ENCODE measurements at regions not wholly inside any gene's neighbourhood (a gene's known extent, or its start where the extent isn't known, plus 50 kb on each side); places are given as distances from the start of the nearest gene placed in this dataset.

DNA sequence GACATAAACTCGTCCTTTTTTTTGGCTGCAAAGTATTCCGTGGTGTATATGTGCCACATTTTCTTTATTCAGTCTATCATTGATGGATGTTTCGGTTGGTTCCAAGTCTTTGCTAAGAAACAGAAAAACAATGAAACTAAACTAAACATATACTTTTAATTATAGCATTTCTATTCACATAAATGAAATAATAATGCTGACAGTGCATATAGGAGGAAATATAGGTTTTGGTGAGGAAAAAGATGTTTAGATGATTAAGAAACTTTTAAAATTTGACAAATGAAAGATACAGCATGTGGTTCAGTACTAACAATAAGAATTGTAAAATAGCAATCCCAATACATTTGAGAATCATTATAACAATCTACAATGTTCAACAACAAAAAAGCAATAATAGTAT, 1094.5 kb upstream of the CDH6 start:
- ATAC-seq: no peak
- no peak for TF ChIP-seq ZC3H10 (CRISPR knock-in tag; IDR thresholded peaks at IDR 0.05)
- TF ChIP-seq ARNTL (CRISPR knock-in tag; IDR thresholded peaks at IDR 0.05; ENCODE audit: borderline replicate concordance, low read depth): no peak
- no peak for TF ChIP-seq CSDC2 (CRISPR knock-in tag; IDR thresholded peaks at IDR 0.05)
- TF ChIP-seq PPARA (CRISPR knock-in tag; IDR thresholded peaks at IDR 0.05; ENCODE audit: borderline replicate concordance): no peak

GRCh38 chr5:30092548-30092947, 1100.9 kb upstream of the CDH6 start:
- TF ChIP-seq BACH2 (CRISPR knock-in tag; IDR thresholded peaks at IDR 0.05; ENCODE audit: borderline replicate concordance) (no peak), ZNF565 (CRISPR knock-in tag; conservative IDR thresholded peaks at IDR 0.05; ENCODE audit: low read depth) (no peak), SNAI2 (CRISPR knock-in tag; IDR thresholded peaks at IDR 0.05) (no peak), CREB5 (CRISPR knock-in tag; IDR thresholded peaks at IDR 0.05; ENCODE audit: low read depth) (no peak), TSHZ2 (CRISPR knock-in tag; IDR thresholded peaks at IDR 0.05) (no peak), ZFP3 (CRISPR knock-in tag; IDR thresholded peaks at IDR 0.05) (no peak), ZNF8 (CRISPR knock-in tag; IDR thresholded peaks at IDR 0.05) (no peak), PPARA (CRISPR knock-in tag; IDR thresholded peaks at IDR 0.05; ENCODE audit: borderline replicate concordance) (no peak), OSR1 (CRISPR knock-in tag; IDR thresholded peaks at IDR 0.05) (no peak), CSDC2 (CRISPR knock-in tag; IDR thresholded peaks at IDR 0.05) (no peak), ARNTL (CRISPR knock-in tag; IDR thresholded peaks at IDR 0.05; ENCODE audit: borderline replicate concordance, low read depth) (no peak)
- TF ChIP-seq, protein P1, sequence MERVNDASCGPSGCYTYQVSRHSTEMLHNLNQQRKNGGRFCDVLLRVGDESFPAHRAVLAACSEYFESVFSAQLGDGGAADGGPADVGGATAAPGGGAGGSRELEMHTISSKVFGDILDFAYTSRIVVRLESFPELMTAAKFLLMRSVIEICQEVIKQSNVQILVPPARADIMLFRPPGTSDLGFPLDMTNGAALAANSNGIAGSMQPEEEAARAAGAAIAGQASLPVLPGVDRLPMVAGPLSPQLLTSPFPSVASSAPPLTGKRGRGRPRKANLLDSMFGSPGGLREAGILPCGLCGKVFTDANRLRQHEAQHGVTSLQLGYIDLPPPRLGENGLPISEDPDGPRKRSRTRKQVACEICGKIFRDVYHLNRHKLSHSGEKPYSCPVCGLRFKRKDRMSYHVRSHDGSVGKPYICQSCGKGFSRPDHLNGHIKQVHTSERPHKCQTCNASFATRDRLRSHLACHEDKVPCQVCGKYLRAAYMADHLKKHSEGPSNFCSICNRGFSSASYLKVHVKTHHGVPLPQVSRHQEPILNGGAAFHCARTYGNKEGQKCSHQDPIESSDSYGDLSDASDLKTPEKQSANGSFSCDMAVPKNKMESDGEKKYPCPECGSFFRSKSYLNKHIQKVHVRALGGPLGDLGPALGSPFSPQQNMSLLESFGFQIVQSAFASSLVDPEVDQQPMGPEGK (CRISPR knock-in tag; IDR thresholded peaks at IDR 0.05; ENCODE audit: borderline replicate concordance): no peak
- TF ChIP-seq, protein P2, sequence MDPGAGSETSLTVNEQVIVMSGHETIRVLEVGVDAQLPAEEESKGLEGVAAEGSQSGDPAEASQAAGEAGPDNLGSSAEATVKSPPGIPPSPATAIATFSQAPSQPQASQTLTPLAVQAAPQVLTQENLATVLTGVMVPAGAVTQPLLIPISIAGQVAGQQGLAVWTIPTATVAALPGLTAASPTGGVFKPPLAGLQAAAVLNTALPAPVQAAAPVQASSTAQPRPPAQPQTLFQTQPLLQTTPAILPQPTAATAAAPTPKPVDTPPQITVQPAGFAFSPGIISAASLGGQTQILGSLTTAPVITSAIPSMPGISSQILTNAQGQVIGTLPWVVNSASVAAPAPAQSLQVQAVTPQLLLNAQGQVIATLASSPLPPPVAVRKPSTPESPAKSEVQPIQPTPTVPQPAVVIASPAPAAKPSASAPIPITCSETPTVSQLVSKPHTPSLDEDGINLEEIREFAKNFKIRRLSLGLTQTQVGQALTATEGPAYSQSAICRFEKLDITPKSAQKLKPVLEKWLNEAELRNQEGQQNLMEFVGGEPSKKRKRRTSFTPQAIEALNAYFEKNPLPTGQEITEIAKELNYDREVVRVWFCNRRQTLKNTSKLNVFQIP (CRISPR knock-in tag; IDR thresholded peaks at IDR 0.05; ENCODE audit: borderline replicate concordance, low read depth): no peak
- ATAC-seq: no peak

- ATAC-seq: no peak
- TF ChIP-seq ARNTL (CRISPR knock-in tag; IDR thresholded peaks at IDR 0.05; ENCODE audit: borderline replicate concordance, low read depth): no peak
- TF ChIP-seq, protein P2 (CRISPR knock-in tag; IDR thresholded peaks at IDR 0.05; ENCODE audit: borderline replicate concordance, low read depth): no peak
- no peak for TF ChIP-seq TCF4 (CRISPR knock-in tag; IDR thresholded peaks at IDR 0.05; ENCODE audit: borderline replicate concordance)
- no peak for TF ChIP-seq CREB5 (CRISPR knock-in tag; IDR thresholded peaks at IDR 0.05; ENCODE audit: low read depth)
Observed at GRCh38 chr5:30069441-30070263, 1123.8 kb upstream of the CDH6 start.

Data from SK-N-SH treated with all-trans-retinoic acid at 6 μM for 48 hours (cell line).